ENCODE measurements at regions not wholly inside any gene's neighbourhood (a gene's known extent, or its start where the extent isn't known, plus 50 kb on each side); places are given as distances from the start of the nearest gene placed in this dataset.
"Not testable (repeated sequence)": the region's sequence is repeated elsewhere in the genome, so short reads cannot be mapped to it uniquely, and the experiment has no call there.

- TF ChIP-seq CTCF (IDR thresholded peaks at IDR 0.05; ENCODE audit: insufficient read depth, low read length, poor library complexity, severe bottlenecking), result no peak
- Histone ChIP-seq H3K4me3 (replicated peaks; ENCODE audit: low read depth, low read length) (no peak overlapping the region), H3K27me3 (replicated peaks; ENCODE audit: control insufficient read depth, insufficient read depth, low read length) (no peaks in the 10 kb centered on the region), H3K36me3 (ENCODE audit: control insufficient read depth, insufficient read depth, low read length) (no peaks in the 10 kb centered on the region)
- no peak for DNase-seq (ENCODE audit: extremely low read depth, insufficient read length)
Observed at GRCh38 chr2:175259164-175259563, 77.7 kb upstream of the ATP5MC3 start.

GRCh38 chr2:175256806-175257585 lies 75.5 kb upstream of the ATP5MC3 start:
- Histone ChIP-seq H3K27me3 (replicated peaks; ENCODE audit: control insufficient read depth, insufficient read depth, low read length) (no peaks in the 10 kb centered on the region), H3K36me3 (ENCODE audit: control insufficient read depth, insufficient read depth, low read length) (no peaks in the 10 kb centered on the region), H3K4me3 (replicated peaks; ENCODE audit: low read depth, low read length) (no peak overlapping the region)
- DNase-seq (ENCODE audit: extremely low read depth, insufficient read length), result no peak
- no peak for TF ChIP-seq CTCF (IDR thresholded peaks at IDR 0.05; ENCODE audit: insufficient read depth, low read length, poor library complexity, severe bottlenecking)

GRCh38 chr2:175256391-175256790 lies 74.9 kb upstream of the ATP5MC3 start:
- DNase-seq (ENCODE audit: extremely low read depth, insufficient read length); H3K27me3 ChIP-seq (replicated peaks; ENCODE audit: control insufficient read depth, insufficient read depth, low read length): not testable (repeated sequence)

GRCh38 chr2:175253871-175254270 lies 72.4 kb upstream of the ATP5MC3 start:
- no peak for TF ChIP-seq CTCF (IDR thresholded peaks at IDR 0.05; ENCODE audit: insufficient read depth, low read length, poor library complexity, severe bottlenecking)
- DNase-seq (ENCODE audit: extremely low read depth, insufficient read length), result no peak
- no peaks in the 10 kb centered on the region for H3K36me3 ChIP-seq (ENCODE audit: control insufficient read depth, insufficient read depth, low read length)

More at GRCh38 chr2:175256391-175256790, 74.9 kb upstream of the ATP5MC3 start:
- not testable (repeated sequence) for H3K4me3 ChIP-seq (replicated peaks; ENCODE audit: low read depth, low read length); H3K36me3 ChIP-seq (ENCODE audit: control insufficient read depth, insufficient read depth, low read length)

GRCh38 chr2:175251425-175252041 lies 70.0 kb upstream of the ATP5MC3 start:
- Histone ChIP-seq H3K27me3 (replicated peaks; ENCODE audit: control insufficient read depth, insufficient read depth, low read length) (no peaks in the 10 kb centered on the region), H3K4me3 (replicated peaks; ENCODE audit: low read depth, low read length) (no peak overlapping the region), H3K36me3 (ENCODE audit: control insufficient read depth, insufficient read depth, low read length) (no peaks in the 10 kb centered on the region)
- TF ChIP-seq CTCF (IDR thresholded peaks at IDR 0.05; ENCODE audit: insufficient read depth, low read length, poor library complexity, severe bottlenecking), result peak; percentile 70
- DNase-seq (ENCODE audit: extremely low read depth, insufficient read length), result no peak

More at GRCh38 chr2:175253871-175254270, 72.4 kb upstream of the ATP5MC3 start:
- H3K27me3 ChIP-seq (replicated peaks; ENCODE audit: control insufficient read depth, insufficient read depth, low read length), result no peaks in the 10 kb centered on the region
- no peak overlapping the region for H3K4me3 ChIP-seq (replicated peaks; ENCODE audit: low read depth, low read length)

GRCh38 chr2:175247159-175247558 lies 65.6 kb upstream of the ATP5MC3 start:
- DNase-seq (ENCODE audit: extremely low read depth, insufficient read length), result no peak
- TF ChIP-seq CTCF (IDR thresholded peaks at IDR 0.05; ENCODE audit: insufficient read depth, low read length, poor library complexity, severe bottlenecking), result no peak

More at GRCh38 chr2:175247159-175247558, 65.6 kb upstream of the ATP5MC3 start:
- Histone ChIP-seq H3K27me3 (replicated peaks; ENCODE audit: control insufficient read depth, insufficient read depth, low read length) (no peaks in the 10 kb centered on the region), H3K4me3 (replicated peaks; ENCODE audit: low read depth, low read length) (no peak overlapping the region), H3K36me3 (ENCODE audit: control insufficient read depth, insufficient read depth, low read length) (no peaks in the 10 kb centered on the region)

Data from GM06990 (cell line).